ENCODE measurements at regions not wholly inside any gene's neighbourhood (a gene's known extent, or its start where the extent isn't known, plus 50 kb on each side); places are given as distances from the start of the nearest gene placed in this dataset.

- TF ChIP-seq CTCF (IDR thresholded peaks at IDR 0.05; ENCODE audit: poor library complexity) (no peak), EZH2 (IDR thresholded peaks at IDR 0.05; ENCODE audit: borderline replicate concordance) (no peak)
Observed at GRCh38 chr1:193476748-193477147, 290.3 kb upstream of the B3GALT2 start.
